Memory B cell (primary cell): ENCODE measurements at regions not wholly inside any gene's neighbourhood (a gene's known extent, or its start where the extent isn't known, plus 50 kb on each side); places are given as distances from the start of the nearest gene placed in this dataset.
"Not testable (repeated sequence)": the region's sequence is repeated elsewhere in the genome, so short reads cannot be mapped to it uniquely, and the experiment has no call there.

Experiments
- ATAC-seq: fragments of 150-1000 bp; cut with Tn5 transposase; 2 replicates; pipeline ENCODE4 v1.10.0; 2021; ENCODE audit warnings: low read depth, mild to moderate bottlenecking, moderate library complexity
- DNase-seq, 2 donors: peaks; one replicate each; pipeline ENCODE4 v3.0.0; 2022; ENCODE audit warnings: low spot score in 2 of 2
- H3K27ac Mint-ChIP-seq: one replicate; pipeline ENCODE4 v1.8.0; 2022; ENCODE audit warnings: mild to moderate bottlenecking, moderate library complexity, mixed read lengths
- H3K27me3 Mint-ChIP-seq: one replicate; pipeline ENCODE4 v1.8.0; 2022; ENCODE audit warnings: mixed read lengths
- H3K36me3 Mint-ChIP-seq: one replicate; pipeline ENCODE4 v1.8.0; 2022; ENCODE audit warnings: mild to moderate bottlenecking, mixed read lengths
- H3K4me1 Mint-ChIP-seq: one replicate; pipeline ENCODE4 v1.8.0; 2022; ENCODE audit warnings: mixed read lengths
- H3K4me3 Mint-ChIP-seq: one replicate; pipeline ENCODE4 v1.8.0; 2022; ENCODE audit warnings: mild to moderate bottlenecking, moderate library complexity, mixed read lengths
- H3K9me3 Mint-ChIP-seq: one replicate; pipeline ENCODE4 v1.8.0; 2022; ENCODE audit warnings: mixed read lengths

GRCh38 chr18:1846640-1847039 is 724.7 kb downstream of the METTL4 start:
- no peaks in the 10 kb centered on the region for H3K36me3 Mint-ChIP-seq
- no peak overlapping the region for H3K4me3 Mint-ChIP-seq
- no peak for DNase-seq
- no peak overlapping the region for H3K27ac Mint-ChIP-seq
- H3K4me1 Mint-ChIP-seq: no peaks in the 10 kb centered on the region
- peaks cover 2% of the 10 kb centered on the region for H3K9me3 Mint-ChIP-seq
- no peaks in the 10 kb centered on the region for H3K27me3 Mint-ChIP-seq
- ATAC-seq: no peak

GRCh38 chr18:1848716-1849115 is 722.6 kb downstream of the METTL4 start:
- H3K4me1 Mint-ChIP-seq: no peaks in the 10 kb centered on the region
- H3K27me3 Mint-ChIP-seq: no peaks in the 10 kb centered on the region
- DNase-seq: no peak
- ATAC-seq: no peak
- H3K4me3 Mint-ChIP-seq: no peak overlapping the region
- H3K27ac Mint-ChIP-seq: no peak overlapping the region
- H3K36me3 Mint-ChIP-seq: no peaks in the 10 kb centered on the region
- H3K9me3 Mint-ChIP-seq: peaks cover 2% of the 10 kb centered on the region

GRCh38 chr18:1849386-1849785 is 721.9 kb downstream of the METTL4 start:
- no peaks in the 10 kb centered on the region for H3K36me3 Mint-ChIP-seq
- H3K27me3 Mint-ChIP-seq: no peaks in the 10 kb centered on the region
- no peak for DNase-seq
- no peaks in the 10 kb centered on the region for H3K4me1 Mint-ChIP-seq
- H3K4me3 Mint-ChIP-seq: no peak overlapping the region
- no peak for ATAC-seq
- H3K27ac Mint-ChIP-seq: no peak overlapping the region
- H3K9me3 Mint-ChIP-seq: no peaks in the 10 kb centered on the region

- not testable (repeated sequence) for ATAC-seq, H3K9me3 Mint-ChIP-seq, H3K4me1 Mint-ChIP-seq, H3K27ac Mint-ChIP-seq, H3K27me3 Mint-ChIP-seq, H3K36me3 Mint-ChIP-seq, H3K4me3 Mint-ChIP-seq, DNase-seq
These were observed 714.0 kb downstream of the METTL4 start for GRCh38 chr18:1857281-1857680.

GRCh38 chr18:1861473-1861872 is 709.8 kb downstream of the METTL4 start:
- ATAC-seq (no peak), DNase-seq (no peak)
- no peaks in the 10 kb centered on the region for H3K27me3 Mint-ChIP-seq
- no peak overlapping the region for H3K4me3 Mint-ChIP-seq
- peaks cover 3% of the 10 kb centered on the region for H3K9me3 Mint-ChIP-seq
- H3K27ac Mint-ChIP-seq: no peak overlapping the region
- H3K4me1 Mint-ChIP-seq: no peaks in the 10 kb centered on the region
- no peaks in the 10 kb centered on the region for H3K36me3 Mint-ChIP-seq

- ATAC-seq: no peak
- Mint-ChIP-seq H3K27me3 (no peaks in the 10 kb centered on the region), H3K36me3 (no peaks in the 10 kb centered on the region), H3K4me1 (no peaks in the 10 kb centered on the region), H3K9me3 (peaks cover 4% of the 10 kb centered on the region), H3K4me3 (no peak overlapping the region), H3K27ac (no peak overlapping the region)
- DNase-seq: no peak
These were observed 705.4 kb downstream of the METTL4 start for GRCh38 chr18:1865869-1866268.

GRCh38 chr18:1872274-1872673 is 699.0 kb downstream of the METTL4 start:
- H3K9me3 Mint-ChIP-seq: no peaks in the 10 kb centered on the region
- H3K4me1 Mint-ChIP-seq: no peaks in the 10 kb centered on the region
- no peak overlapping the region for H3K4me3 Mint-ChIP-seq

GRCh38 chr18:1875219-1875618 is 696.1 kb downstream of the METTL4 start:
- H3K9me3 Mint-ChIP-seq: no peaks in the 10 kb centered on the region
- H3K4me3 Mint-ChIP-seq: no peak overlapping the region
- H3K27ac Mint-ChIP-seq: no peak overlapping the region
- H3K27me3 Mint-ChIP-seq: no peaks in the 10 kb centered on the region
- no peaks in the 10 kb centered on the region for H3K36me3 Mint-ChIP-seq
- ATAC-seq (no peak), DNase-seq (no peak)
- no peaks in the 10 kb centered on the region for H3K4me1 Mint-ChIP-seq

More at GRCh38 chr18:1872274-1872673, 699.0 kb downstream of the METTL4 start:
- ATAC-seq: no peak
- DNase-seq: no peak
- Mint-ChIP-seq H3K27me3 (no peaks in the 10 kb centered on the region), H3K27ac (no peak overlapping the region), H3K36me3 (no peaks in the 10 kb centered on the region)

- no peaks in the 10 kb centered on the region for H3K36me3 Mint-ChIP-seq
- peaks cover 3% of the 10 kb centered on the region for H3K9me3 Mint-ChIP-seq
- DNase-seq: no peak
- no peak overlapping the region for H3K27ac Mint-ChIP-seq
- no peaks in the 10 kb centered on the region for H3K27me3 Mint-ChIP-seq
- H3K4me1 Mint-ChIP-seq: no peaks in the 10 kb centered on the region
- no peak for ATAC-seq
- no peak overlapping the region for H3K4me3 Mint-ChIP-seq
These were observed 686.7 kb downstream of the METTL4 start for GRCh38 chr18:1884623-1885022.

- ATAC-seq (no peak), DNase-seq (no peak)
- H3K4me1 Mint-ChIP-seq: no peaks in the 10 kb centered on the region
- H3K27me3 Mint-ChIP-seq: no peaks in the 10 kb centered on the region
- no peaks in the 10 kb centered on the region for H3K36me3 Mint-ChIP-seq
- no peak overlapping the region for H3K27ac Mint-ChIP-seq
- H3K9me3 Mint-ChIP-seq: peaks cover 3% of the 10 kb centered on the region
- H3K4me3 Mint-ChIP-seq: no peak overlapping the region
These were observed 679.7 kb downstream of the METTL4 start for GRCh38 chr18:1891641-1892040.

- DNase-seq: no peak
- Mint-ChIP-seq H3K27ac (no peak overlapping the region), H3K27me3 (no peaks in the 10 kb centered on the region), H3K4me1 (no peaks in the 10 kb centered on the region), H3K9me3 (peaks cover 3% of the 10 kb centered on the region), H3K4me3 (no peak overlapping the region), H3K36me3 (no peaks in the 10 kb centered on the region)
- no peak for ATAC-seq
These were observed 679.1 kb downstream of the METTL4 start for GRCh38 chr18:1892191-1892590.

- Mint-ChIP-seq H3K4me3 (no peak overlapping the region), H3K9me3 (peaks cover 5% of the 10 kb centered on the region), H3K27ac (no peak overlapping the region), H3K36me3 (no peaks in the 10 kb centered on the region), H3K27me3 (no peaks in the 10 kb centered on the region), H3K4me1 (no peaks in the 10 kb centered on the region)
- no peak for ATAC-seq
- DNase-seq: no peak
These were observed 675.7 kb downstream of the METTL4 start for GRCh38 chr18:1895456-1896185.

- Mint-ChIP-seq H3K27me3 (no peaks in the 10 kb centered on the region), H3K27ac (no peak overlapping the region), H3K9me3 (peaks cover 6% of the 10 kb centered on the region), H3K4me1 (no peaks in the 10 kb centered on the region), H3K36me3 (peaks cover 1% of the 10 kb centered on the region), H3K4me3 (no peak overlapping the region)
- ATAC-seq (no peak), DNase-seq (no peak)
These were observed 664.9 kb downstream of the METTL4 start for GRCh38 chr18:1906421-1906820.

- H3K27me3 Mint-ChIP-seq: no peaks in the 10 kb centered on the region
- peaks cover 1% of the 10 kb centered on the region for H3K36me3 Mint-ChIP-seq
- no peak for ATAC-seq
These were observed 663.7 kb downstream of the METTL4 start for GRCh38 chr18:1907470-1908206.

GRCh38 chr18:1914489-1914888 is 656.8 kb downstream of the METTL4 start:
- ATAC-seq (no peak), DNase-seq (no peak)
- peaks cover 1% of the 10 kb centered on the region for H3K36me3 Mint-ChIP-seq
- H3K27ac Mint-ChIP-seq: no peak overlapping the region
- no peak overlapping the region for H3K4me3 Mint-ChIP-seq
- H3K27me3 Mint-ChIP-seq: no peaks in the 10 kb centered on the region
- no peaks in the 10 kb centered on the region for H3K4me1 Mint-ChIP-seq
- peaks cover 13% of the 10 kb centered on the region for H3K9me3 Mint-ChIP-seq

More at GRCh38 chr18:1907470-1908206, 663.7 kb downstream of the METTL4 start:
- Mint-ChIP-seq H3K27ac (no peak overlapping the region), H3K4me3 (no peak overlapping the region), H3K9me3 (peaks cover 6% of the 10 kb centered on the region), H3K4me1 (no peaks in the 10 kb centered on the region)
- no peak for DNase-seq
